Small intestine (tissue), 7 donors: ENCODE measurements at regions not wholly inside any gene's neighbourhood (a gene's known extent, or its start where the extent isn't known, plus 50 kb on each side); places are given as distances from the start of the nearest gene placed in this dataset.
"Not testable (repeated sequence)": the region's sequence is repeated elsewhere in the genome, so short reads cannot be mapped to it uniquely, and the experiment has no call there.

Experiments
- DNase-seq, 2 donors: peaks; one replicate each; pipeline versions ENCODE4 v3.0.0 to v3.0.0-alpha.2; 2013
- FAIRE-seq: peaks from 2 replicates; lab custom pipeline; 2012; peaks lifted over from hg19 to GRCh38; lab: Jason Lieb, UNC
- H3K27ac ChIP-seq, 3 donors: one replicate each; pipeline ENCODE4 v1.5.1; 2013; ENCODE audit warnings: low read length in 2 of 3, mild to moderate bottlenecking in 2 of 3, control low read depth in 1 of 3, inconsistent platforms in 1 of 3, low read depth in 1 of 3, moderate library complexity in 1 of 3
- H3K27me3 ChIP-seq, 3 donors: one replicate each; pipeline ENCODE4 v1.6.1; 2013; ENCODE audit warnings: low read length in 3 of 3, inconsistent platforms in 1 of 3; ENCODE audit not compliant: control insufficient read depth in 3 of 3, insufficient read depth in 3 of 3
- H3K36me3 ChIP-seq, 3 donors: one replicate each; pipeline ENCODE4 v1.6.1; 2013; ENCODE audit warnings: low read length in 3 of 3, inconsistent platforms in 1 of 3, low read depth in 1 of 3, mild to moderate bottlenecking in 1 of 3, moderate library complexity in 1 of 3; ENCODE audit not compliant: control insufficient read depth in 3 of 3, insufficient read depth in 2 of 3
- H3K4me1 ChIP-seq, 3 donors: one replicate each; pipeline ENCODE4 v1.6.1; 2013; ENCODE audit warnings: low read length in 2 of 3, inconsistent platforms in 1 of 3, low read depth in 1 of 3, mild to moderate bottlenecking in 1 of 3, moderate library complexity in 1 of 3; ENCODE audit not compliant: control insufficient read depth in 3 of 3, insufficient read depth in 2 of 3
- H3K4me3 ChIP-seq, 3 donors: one replicate each; pipeline ENCODE4 v1.5.1; 2013; ENCODE audit warnings: low read length in 3 of 3, control low read depth in 1 of 3, inconsistent platforms in 1 of 3, low read depth in 1 of 3, mild to moderate bottlenecking in 1 of 3, moderate library complexity in 1 of 3
- H3K9me3 ChIP-seq, 2 donors: one replicate each; pipeline ENCODE4 v1.6.1; 2013; ENCODE audit warnings: low read depth in 1 of 2, low read length in 1 of 2; ENCODE audit not compliant: control insufficient read depth in 2 of 2, insufficient read depth in 1 of 2
- WGBS, 3 donors: extraction: QIAGEN DNeasy Blood & Tissue Kit; methylation state at CpG; one replicate each; pipeline ENCODE4 v1.1.7; 2013; 5-methylcytosine and 5-hydroxymethylcytosine counted together
- donor health status: healthy with polysubstance abuse.
- donor health status: control.
- donor health status: control.
- donor health status: Bipolar disorder and iron deficiency.
- donor health status: healthy.

GRCh38 chr15:85260526-85260925, 119.9 kb upstream of the AKAP13 start:
- H3K4me1 ChIP-seq, DNase-seq, H3K4me3 ChIP-seq, H3K27me3 ChIP-seq, FAIRE-seq, H3K9me3 ChIP-seq, H3K36me3 ChIP-seq, H3K27ac ChIP-seq: not testable (repeated sequence)
- WGBS, 3 donors, result 40 to 80% (median 72%) methylated on average over 5 to 13 of the region's 17 CpGs

GRCh38 chr15:85262461-85263055, 117.8 kb upstream of the AKAP13 start:
- not testable (repeated sequence) for H3K36me3 ChIP-seq, DNase-seq, H3K27ac ChIP-seq, FAIRE-seq, H3K27me3 ChIP-seq, H3K4me3 ChIP-seq, H3K4me1 ChIP-seq, H3K9me3 ChIP-seq
- 79 to 89% (median 88%) methylated on average over 15 to 26 of the region's 26 CpGs for WGBS, 3 donors

- H3K36me3 ChIP-seq, H3K27ac ChIP-seq, H3K4me3 ChIP-seq, H3K27me3 ChIP-seq, H3K4me1 ChIP-seq, FAIRE-seq, H3K9me3 ChIP-seq, DNase-seq: not testable (repeated sequence)
- 82 to 94% (median 92%) methylated on average over 8 to 13 of the region's 13 CpGs for WGBS, 3 donors
Measured at GRCh38 chr15:85263842-85264440, 116.5 kb upstream of the AKAP13 start.

- WGBS, 3 donors, result 74 to 81% (median 74%) methylated on average over 10 to 14 of the region's 14 CpGs
- not testable (repeated sequence) for FAIRE-seq, H3K9me3 ChIP-seq, H3K4me3 ChIP-seq, DNase-seq, H3K27ac ChIP-seq, H3K36me3 ChIP-seq, H3K27me3 ChIP-seq, H3K4me1 ChIP-seq
Measured at GRCh38 chr15:85264614-85265190, 115.7 kb upstream of the AKAP13 start.

- H3K4me3 ChIP-seq, H3K27ac ChIP-seq, FAIRE-seq, H3K9me3 ChIP-seq, H3K27me3 ChIP-seq, H3K4me1 ChIP-seq, DNase-seq, H3K36me3 ChIP-seq: not testable (repeated sequence)
- 72 to 90% (median 82%) methylated on average over 9 to 12 of the region's 24 CpGs for WGBS, 3 donors
Measured at GRCh38 chr15:85267158-85267857, 113.1 kb upstream of the AKAP13 start.

- DNase-seq (no peak), FAIRE-seq (no peak)
- no peaks in the 10 kb centered on the region for H3K4me1 ChIP-seq
- whole genome bisulfite sequencing, 3 donors, result 88 to 94% (median 91%) methylated on average over 14 of the region's 14 CpGs
- no peaks in the 10 kb centered on the region for H3K27me3 ChIP-seq
- no peaks in the 10 kb centered on the region for H3K36me3 ChIP-seq
- no peak overlapping the region for H3K27ac ChIP-seq
- H3K9me3 ChIP-seq, result no peaks in the 10 kb centered on the region
- no peak overlapping the region for H3K4me3 ChIP-seq
Measured at GRCh38 chr15:85274315-85275050, 105.9 kb upstream of the AKAP13 start.

GRCh38 chr15:85276508-85276907, 103.9 kb upstream of the AKAP13 start:
- Histone ChIP-seq H3K27ac (no peak overlapping the region), H3K4me1 (no peaks in the 10 kb centered on the region), H3K4me3 (no peak overlapping the region), H3K27me3 (no peaks in the 10 kb centered on the region), H3K36me3 (no peaks in the 10 kb centered on the region), H3K9me3 (no peaks in the 10 kb centered on the region)
- DNase-seq (no peak), FAIRE-seq (no peak)
- 56 to 76% (median 64%) methylated on average over 4 of the region's 4 CpGs for WGBS, 3 donors

GRCh38 chr15:85276921-85277320, 103.5 kb upstream of the AKAP13 start:
- Histone ChIP-seq H3K27me3 (no peaks in the 10 kb centered on the region), H3K27ac (no peak overlapping the region), H3K4me3 (no peak overlapping the region), H3K4me1 (no peaks in the 10 kb centered on the region), H3K9me3 (no peaks in the 10 kb centered on the region), H3K36me3 (no peaks in the 10 kb centered on the region)
- FAIRE-seq (no peak), DNase-seq (no peak)
- 84 to 91% (median 86%) methylated on average over 8 of the region's 8 CpGs for WGBS, 3 donors
